OCI-LY7 (cell line): ENCODE measurements at regions not wholly inside any gene's neighbourhood (a gene's known extent, or its start where the extent isn't known, plus 50 kb on each side); places are given as distances from the start of the nearest gene placed in this dataset.

Experiments used
- CTCF ChIP-seq: fragments of 200-600 bp; sonication (generic); conservative IDR thresholded peaks from 2 replicates; pipeline ENCODE4 v1.5.1; 2014; ENCODE audit warnings: mild to moderate bottlenecking, antibody characterized with exemption, low read length, moderate library complexity, mixed read lengths
- EZH2phosphoT487 ChIP-seq: fragments of 200-600 bp; sonication (generic); IDR thresholded peaks from 2 replicates; pipeline ENCODE4 v1.6.1; 2018; ENCODE audit warnings: low read depth, borderline replicate concordance, mild to moderate bottlenecking, mixed run types, antibody characterized with exemption, low read length, moderate library complexity, mixed read lengths

- no peak for TF ChIP-seq EZH2phosphoT487
- no peak for TF ChIP-seq CTCF
Measured at GRCh38 chr6:140269591-140270165, 895.2 kb upstream of the CITED2 start.
